Transverse colon (tissue), 3 donors: ENCODE measurements at regions not wholly inside any gene's neighbourhood (a gene's known extent, or its start where the extent isn't known, plus 50 kb on each side); places are given as distances from the start of the nearest gene placed in this dataset.

ENCODE experiments used
- CTCF ChIP-seq, 5 experiments: fragments of 200-600 bp in 3 of 5; fragments of 450-650 bp in 2 of 5; sonication (generic) in 3 of 5; IDR thresholded peaks; 1 replicate in 2 of 5; 2 replicates in 3 of 5; pipeline ENCODE4 v1.5.1; 2016 to 2017; ENCODE audit warnings: antibody characterized with exemption in 5 of 5, inconsistent platforms in 3 of 5, mild to moderate bottlenecking in 2 of 5, moderate library complexity in 1 of 5
- EP300 ChIP-seq: sonication (generic); formaldehyde crosslinking; IDR thresholded peaks from one replicate; pipeline ENCODE4 v1.6.1; 2017; ENCODE audit warnings: antibody characterized with exemption, low read depth

GRCh38 chr9:87093777-87094176 lies 146.5 kb upstream of the GAS1 start:
- TF ChIP-seq EP300 (no peak), CTCF (IDR thresholded peaks at IDR 0.05) (no peak)
